ENCODE measurements at regions not wholly inside any gene's neighbourhood (a gene's known extent, or its start where the extent isn't known, plus 50 kb on each side); places are given as distances from the start of the nearest gene placed in this dataset.

GRCh38 chr5:123802298-123802951 is 290.4 kb downstream of the CSNK1G3 start:
- H3K4me3 ChIP-seq (replicated peaks in 1 of 3): no peak overlapping the region
- DNase-seq: no peak
- H3K27ac ChIP-seq: no peak overlapping the region
- H3K27me3 ChIP-seq: no peaks in the 10 kb centered on the region
- intact Hi-C loops (cut with DNase I): no loop called here
- TF ChIP-seq POLR2A (IDR thresholded peaks at IDR 0.05): no peak
- TF ChIP-seq CTCF (IDR thresholded peaks at IDR 0.05): no peak
- peaks cover 0 to 5% of the 10 kb centered on the region in 2 donors for H3K4me1 ChIP-seq
- no peaks in the 10 kb centered on the region for H3K36me3 ChIP-seq
- WGBS, 2 donors: 92 to 95% methylated on average over 4 of the region's 4 CpGs
- H3K9me3 ChIP-seq: no peaks in the 10 kb centered on the region

GRCh38 chr5:123800640-123801039 is 288.7 kb downstream of the CSNK1G3 start:
- TF ChIP-seq POLR2A (IDR thresholded peaks at IDR 0.05) (no peak), CTCF (IDR thresholded peaks at IDR 0.05) (no peak)
- no peak overlapping the region for H3K27ac ChIP-seq
- intact Hi-C loops (cut with DNase I): no loop called here
- H3K27me3 ChIP-seq: no peaks in the 10 kb centered on the region
- H3K9me3 ChIP-seq: no peaks in the 10 kb centered on the region
- no peak for DNase-seq
- no peaks in the 10 kb centered on the region for H3K36me3 ChIP-seq
- H3K4me1 ChIP-seq: no peaks in the 10 kb centered on the region
- 83 to 91% methylated on average over 1 of the region's 1 CpG for WGBS, 2 donors
- no peak overlapping the region for H3K4me3 ChIP-seq (replicated peaks in 1 of 3)

GRCh38 chr5:123795688-123796087 is 283.7 kb downstream of the CSNK1G3 start:
- H3K27ac ChIP-seq: no peak overlapping the region
- H3K27me3 ChIP-seq: no peaks in the 10 kb centered on the region
- no peaks in the 10 kb centered on the region for H3K4me1 ChIP-seq
- no peak for DNase-seq
- H3K36me3 ChIP-seq: no peaks in the 10 kb centered on the region
- TF ChIP-seq POLR2A (IDR thresholded peaks at IDR 0.05) (no peak), CTCF (IDR thresholded peaks at IDR 0.05) (no peak)
- intact Hi-C loops (cut with DNase I): no loop called here
- WGBS, 2 donors: 83 to 89% methylated on average over 3 of the region's 3 CpGs
- no peak overlapping the region for H3K4me3 ChIP-seq (replicated peaks in 1 of 3)
- no peaks in the 10 kb centered on the region for H3K9me3 ChIP-seq

- intact Hi-C loops (cut with DNase I): no loop called here
- no peaks in the 10 kb centered on the region for H3K9me3 ChIP-seq
- 88 to 94% methylated on average over 2 of the region's 2 CpGs for WGBS, 2 donors
These were observed 278.2 kb downstream of the CSNK1G3 start for GRCh38 chr5:123790226-123790625.

More at GRCh38 chr5:123790226-123790625, 278.2 kb downstream of the CSNK1G3 start:
- DNase-seq: no peak
- Histone ChIP-seq H3K36me3 (no peaks in the 10 kb centered on the region), H3K27ac (no peak overlapping the region), H3K4me1 (peaks cover 0 to 3% of the 10 kb centered on the region in 2 donors), H3K4me3 (replicated peaks in 1 of 3) (no peak overlapping the region), H3K27me3 (no peaks in the 10 kb centered on the region)
- TF ChIP-seq CTCF (IDR thresholded peaks at IDR 0.05): no peak
- no peak for TF ChIP-seq POLR2A (IDR thresholded peaks at IDR 0.05)

Measured in thyroid gland (tissue), 4 donors.